ENCODE measurements at regions not wholly inside any gene's neighbourhood (a gene's known extent, or its start where the extent isn't known, plus 50 kb on each side); places are given as distances from the start of the nearest gene placed in this dataset.

DNA sequence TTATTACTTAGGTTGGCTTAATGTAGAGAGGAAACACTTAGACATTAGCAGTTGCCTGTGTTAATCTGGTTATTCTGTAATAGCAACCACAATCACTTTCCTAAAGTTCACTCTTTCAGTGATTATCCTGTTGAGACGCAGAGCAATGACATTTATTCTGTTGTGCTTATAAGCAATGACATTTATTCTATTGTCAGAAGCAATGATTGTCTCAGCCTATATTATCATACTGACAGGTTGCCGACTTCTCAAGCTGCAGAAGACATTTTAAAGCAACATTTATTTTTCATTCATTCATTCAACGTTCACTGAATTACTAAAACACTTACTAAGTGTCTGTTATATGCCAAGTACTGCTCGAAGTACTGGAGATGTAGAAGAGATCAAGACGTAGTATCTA, 193.5 kb upstream of the SLITRK3 start:
- no peak for TF ChIP-seq POLR2A (IDR thresholded peaks at IDR 0.05)
- TF ChIP-seq, protein P1, sequence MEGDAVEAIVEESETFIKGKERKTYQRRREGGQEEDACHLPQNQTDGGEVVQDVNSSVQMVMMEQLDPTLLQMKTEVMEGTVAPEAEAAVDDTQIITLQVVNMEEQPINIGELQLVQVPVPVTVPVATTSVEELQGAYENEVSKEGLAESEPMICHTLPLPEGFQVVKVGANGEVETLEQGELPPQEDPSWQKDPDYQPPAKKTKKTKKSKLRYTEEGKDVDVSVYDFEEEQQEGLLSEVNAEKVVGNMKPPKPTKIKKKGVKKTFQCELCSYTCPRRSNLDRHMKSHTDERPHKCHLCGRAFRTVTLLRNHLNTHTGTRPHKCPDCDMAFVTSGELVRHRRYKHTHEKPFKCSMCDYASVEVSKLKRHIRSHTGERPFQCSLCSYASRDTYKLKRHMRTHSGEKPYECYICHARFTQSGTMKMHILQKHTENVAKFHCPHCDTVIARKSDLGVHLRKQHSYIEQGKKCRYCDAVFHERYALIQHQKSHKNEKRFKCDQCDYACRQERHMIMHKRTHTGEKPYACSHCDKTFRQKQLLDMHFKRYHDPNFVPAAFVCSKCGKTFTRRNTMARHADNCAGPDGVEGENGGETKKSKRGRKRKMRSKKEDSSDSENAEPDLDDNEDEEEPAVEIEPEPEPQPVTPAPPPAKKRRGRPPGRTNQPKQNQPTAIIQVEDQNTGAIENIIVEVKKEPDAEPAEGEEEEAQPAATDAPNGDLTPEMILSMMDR (IDR thresholded peaks at IDR 0.05), result no peak
